ENCODE measurements at regions not wholly inside any gene's neighbourhood (a gene's known extent, or its start where the extent isn't known, plus 50 kb on each side); places are given as distances from the start of the nearest gene placed in this dataset.
A peak's percentile ranks its signal among the peaks of the same experiment; 100 is the strongest.
"Not testable (repeated sequence)": the region's sequence is repeated elsewhere in the genome, so short reads cannot be mapped to it uniquely, and the experiment has no call there.

- DNase-seq (ENCODE audit: low spot score), result no peak
Observed at GRCh38 chr16:62383941-62384340, 347.7 kb upstream of the CDH8 start.

- no peak for DNase-seq (ENCODE audit: low spot score)
Observed at GRCh38 chr16:62370445-62370844, 334.2 kb upstream of the CDH8 start.

GRCh38 chr16:62363501-62363900 lies 327.3 kb upstream of the CDH8 start:
- DNase-seq (ENCODE audit: low spot score), result no peak

GRCh38 chr16:62353355-62353754 lies 317.1 kb upstream of the CDH8 start:
- no peak for DNase-seq (ENCODE audit: low spot score)

- no peak for DNase-seq (ENCODE audit: low spot score)
Observed at GRCh38 chr16:62342216-62342615, 306.0 kb upstream of the CDH8 start.

GRCh38 chr16:62335356-62335755 lies 299.1 kb upstream of the CDH8 start:
- no peak for DNase-seq (ENCODE audit: low spot score)

GRCh38 chr16:62321606-62322005 lies 285.4 kb upstream of the CDH8 start:
- DNase-seq (ENCODE audit: low spot score), result no peak

- no peak for DNase-seq (ENCODE audit: low spot score)
Observed at GRCh38 chr16:62298600-62298999, 262.4 kb upstream of the CDH8 start.

- no peak for DNase-seq (ENCODE audit: low spot score)
Observed at GRCh38 chr16:62294213-62294972, 258.2 kb upstream of the CDH8 start.

GRCh38 chr16:62288990-62289629 lies 252.9 kb upstream of the CDH8 start:
- no peak for DNase-seq (ENCODE audit: low spot score)

- no peak for DNase-seq (ENCODE audit: low spot score)
Observed at GRCh38 chr16:62280506-62280905, 244.3 kb upstream of the CDH8 start.

GRCh38 chr16:62277942-62278341 lies 241.7 kb upstream of the CDH8 start:
- DNase-seq (ENCODE audit: low spot score), result no peak

GRCh38 chr16:62276637-62277036 lies 240.4 kb upstream of the CDH8 start:
- no peak for DNase-seq (ENCODE audit: low spot score)

GRCh38 chr16:62272035-62272434 lies 235.8 kb upstream of the CDH8 start:
- no peak for DNase-seq (ENCODE audit: low spot score)

- DNase-seq (ENCODE audit: low spot score), result no peak
Observed at GRCh38 chr16:62261760-62262159, 225.5 kb upstream of the CDH8 start.

- not testable (repeated sequence) for DNase-seq (ENCODE audit: low spot score)
Observed at GRCh38 chr16:62258931-62259435, 222.7 kb upstream of the CDH8 start.

GRCh38 chr16:62256406-62256805 lies 220.2 kb upstream of the CDH8 start:
- DNase-seq (ENCODE audit: low spot score), result no peak

- DNase-seq (ENCODE audit: low spot score), result no peak
Observed at GRCh38 chr16:62254847-62255246, 218.6 kb upstream of the CDH8 start.

- no peak for DNase-seq (ENCODE audit: low spot score)
Observed at GRCh38 chr16:62254372-62254771, 218.1 kb upstream of the CDH8 start.

- no peak for DNase-seq (ENCODE audit: low spot score)
Observed at GRCh38 chr16:62253966-62254365, 217.7 kb upstream of the CDH8 start.

- no peak for DNase-seq (ENCODE audit: low spot score)
Observed at GRCh38 chr16:62249069-62249468, 212.8 kb upstream of the CDH8 start.

- DNase-seq (ENCODE audit: low spot score), result no peak
Observed at GRCh38 chr16:62240722-62241121, 204.5 kb upstream of the CDH8 start.

GRCh38 chr16:62225675-62226074 lies 189.4 kb upstream of the CDH8 start:
- DNase-seq (ENCODE audit: low spot score), result peak; percentile 48

Measured in hematopoietic multipotent progenitor cell treated with erythropoietin and hydrocortisone succinate and interleukin-3 and kit ligand, for 15 days (in vitro differentiated cells).